T-helper 2 cell (primary cell): ENCODE measurements at regions not wholly inside any gene's neighbourhood (a gene's known extent, or its start where the extent isn't known, plus 50 kb on each side); places are given as distances from the start of the nearest gene placed in this dataset.

Experiments
- DNase-seq, 5 experiments: peaks; one replicate each; pipeline versions ENCODE4 v3.0.0 to v3.0.0-alpha.2; 2012 to 2022

- DNase-seq: peak in 2 of 5 experiments; percentile 34 to 77
These were observed 253.5 kb upstream of the GATB start for GRCh38 chr4:152014280-152014679.

- no peak for DNase-seq
These were observed 250.7 kb upstream of the GATB start for GRCh38 chr4:152011469-152011868.

GRCh38 chr4:152010710-152011079 is 249.9 kb upstream of the GATB start:
- peak in 1 of 5 experiments; percentile 33 for DNase-seq

- no peak for DNase-seq
These were observed 249.3 kb upstream of the GATB start for GRCh38 chr4:152009983-152010709.

GRCh38 chr4:152009031-152009670 is 248.3 kb upstream of the GATB start:
- DNase-seq: no peak

- no peak for DNase-seq
These were observed 246.3 kb upstream of the GATB start for GRCh38 chr4:152007111-152007510.

GRCh38 chr4:152004801-152005200 is 244.0 kb upstream of the GATB start:
- no peak for DNase-seq

- DNase-seq: no peak
These were observed 239.7 kb upstream of the GATB start for GRCh38 chr4:152000518-152000917.

- DNase-seq: no peak
These were observed 237.9 kb upstream of the GATB start for GRCh38 chr4:151998723-151999122.

GRCh38 chr4:151997461-151997860 is 236.7 kb upstream of the GATB start:
- peak in 1 of 5 experiments; percentile 61 for DNase-seq

- no peak for DNase-seq
These were observed 233.6 kb upstream of the GATB start for GRCh38 chr4:151994429-151994828.

GRCh38 chr4:151993521-151993920 is 232.7 kb upstream of the GATB start:
- peak in 1 of 5 experiments; percentile 58 for DNase-seq

- DNase-seq: peak in 1 of 5 experiments; percentile 47
These were observed 231.7 kb upstream of the GATB start for GRCh38 chr4:151992332-151993154.

- DNase-seq: peak in 1 of 5 experiments; percentile 61
These were observed 231.0 kb upstream of the GATB start for GRCh38 chr4:151991884-151992167.

GRCh38 chr4:151991001-151991883 is 230.4 kb upstream of the GATB start:
- DNase-seq: peak in 1 of 5 experiments; percentile 29

GRCh38 chr4:151990201-151990600 is 229.4 kb upstream of the GATB start:
- no peak for DNase-seq

GRCh38 chr4:151988591-151988990 is 227.8 kb upstream of the GATB start:
- DNase-seq: no peak

GRCh38 chr4:151987606-151988005 is 226.8 kb upstream of the GATB start:
- no peak for DNase-seq

- no peak for DNase-seq
These were observed 223.0 kb upstream of the GATB start for GRCh38 chr4:151983854-151984253.

GRCh38 chr4:151979819-151980218 is 219.0 kb upstream of the GATB start:
- DNase-seq: no peak

- DNase-seq: no peak
These were observed 207.8 kb upstream of the GATB start for GRCh38 chr4:151968643-151969042.

- DNase-seq: no peak
These were observed 206.3 kb upstream of the GATB start for GRCh38 chr4:151967074-151967473.
